ENCODE measurements at regions not wholly inside any gene's neighbourhood (a gene's known extent, or its start where the extent isn't known, plus 50 kb on each side); places are given as distances from the start of the nearest gene placed in this dataset.

DNA sequence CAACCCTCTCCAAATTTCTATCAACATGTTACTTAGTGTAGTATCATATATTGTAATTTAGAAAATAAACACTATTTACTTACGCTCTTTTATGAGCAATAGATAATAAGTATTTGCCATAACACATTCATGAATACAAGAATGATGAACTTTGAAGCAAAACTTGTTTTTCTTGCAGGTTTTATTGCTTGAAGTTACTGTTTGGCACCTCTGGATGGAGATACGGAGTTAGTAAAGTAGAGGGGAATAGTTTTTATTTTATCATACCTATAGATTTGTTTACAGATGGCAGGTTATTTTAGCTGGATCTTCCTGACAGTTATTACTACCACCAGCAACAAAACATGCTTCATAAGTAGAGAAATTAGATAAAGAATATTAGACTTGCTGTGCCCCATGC lies 274.2 kb upstream of the LRRTM4 start:
- Histone ChIP-seq H3K9ac (ENCODE audit: insufficient read depth, low read depth, low read length) (no peak overlapping the region), H3K4me1 (ENCODE audit: insufficient read depth, low read length) (no peaks in the 10 kb centered on the region), H3K4me2 (ENCODE audit: low read depth, low read length) (no peak overlapping the region), H3K9me3 (ENCODE audit: low read length) (no peaks in the 10 kb centered on the region), H3K4me3 (replicated peaks in 1 of 3; ENCODE audit: insufficient read depth in 1 of 3, low read depth in 2 of 3, low read length in 3 of 3) (no peak overlapping the region), H3K27ac (ENCODE audit: extremely low read length, insufficient read depth, low read length) (no peak overlapping the region), H3K36me3 (replicated peaks in 1 of 2; ENCODE audit: control insufficient read depth in 1 of 2, insufficient read depth in 2 of 2, low read length in 2 of 2) (no peaks in the 10 kb centered on the region), H3K27me3 (ENCODE audit: control insufficient read depth in 1 of 2, insufficient read depth in 2 of 2, low read length in 2 of 2) (no peaks in the 10 kb centered on the region), H3K79me2 (ENCODE audit: insufficient read depth, low read length) (no peaks in the 10 kb centered on the region), H2AFZ (ENCODE audit: low read length) (no peak overlapping the region), H4K20me1 (ENCODE audit: insufficient read depth, low read length) (no peaks in the 10 kb centered on the region)
- POLR2A ChIA-PET = no interaction called here
- BruUV-seq (replicated peaks) = no TSS peak
- in situ Hi-C loops (cut with HindIII; ENCODE audit: extremely low pct_ligation_motif_present, low pct_unique_long_range_greater_than_20kb) = no loop called here
- DNase-seq (ENCODE audit: low spot score) (no peak), ATAC-seq (no peak), FAIRE-seq (no peak)
- TF ChIP-seq ZFP36 (IDR thresholded peaks at IDR 0.05; ENCODE audit: borderline replicate concordance, low read depth, low read length, partially characterized antibody) = no peak
- TF ChIP-seq ZNF546 (CRISPR knock-in tag; conservative IDR thresholded peaks at IDR 0.05) = no peak
- no peak for TF ChIP-seq ZNF773 (CRISPR knock-in tag; IDR thresholded peaks at IDR 0.05; ENCODE audit: borderline replicate concordance)
- TF ChIP-seq GATAD2A (CRISPR knock-in tag; IDR thresholded peaks at IDR 0.05) = no peak
- no peak for TF ChIP-seq ZNF614 (CRISPR knock-in tag; IDR thresholded peaks at IDR 0.05; ENCODE audit: borderline replicate concordance)
- TF ChIP-seq ZNF549 (CRISPR knock-in tag; IDR thresholded peaks at IDR 0.05) = no peak
- TF ChIP-seq ADNP (CRISPR knock-in tag; IDR thresholded peaks at IDR 0.05) = no peak
- TF ChIP-seq JUNB (CRISPR knock-in tag; IDR thresholded peaks at IDR 0.05; ENCODE audit: borderline replicate concordance) = no peak
- TF ChIP-seq ZNF782 (CRISPR knock-in tag; IDR thresholded peaks at IDR 0.05; ENCODE audit: borderline replicate concordance) = no peak
- TF ChIP-seq NR2F1 (CRISPR knock-in tag; IDR thresholded peaks at IDR 0.05) = no peak
- TF ChIP-seq, protein P1, sequence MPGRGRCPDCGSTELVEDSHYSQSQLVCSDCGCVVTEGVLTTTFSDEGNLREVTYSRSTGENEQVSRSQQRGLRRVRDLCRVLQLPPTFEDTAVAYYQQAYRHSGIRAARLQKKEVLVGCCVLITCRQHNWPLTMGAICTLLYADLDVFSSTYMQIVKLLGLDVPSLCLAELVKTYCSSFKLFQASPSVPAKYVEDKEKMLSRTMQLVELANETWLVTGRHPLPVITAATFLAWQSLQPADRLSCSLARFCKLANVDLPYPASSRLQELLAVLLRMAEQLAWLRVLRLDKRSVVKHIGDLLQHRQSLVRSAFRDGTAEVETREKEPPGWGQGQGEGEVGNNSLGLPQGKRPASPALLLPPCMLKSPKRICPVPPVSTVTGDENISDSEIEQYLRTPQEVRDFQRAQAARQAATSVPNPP (CRISPR knock-in tag; IDR thresholded peaks at IDR 0.05) = no peak
- no peak for TF ChIP-seq NFE2L2 (IDR thresholded peaks at IDR 0.05; ENCODE audit: low read length)
- TF ChIP-seq ZNF557 (CRISPR knock-in tag; IDR thresholded peaks at IDR 0.05) = no peak
- TF ChIP-seq HES4 (CRISPR knock-in tag; IDR thresholded peaks at IDR 0.05; ENCODE audit: borderline replicate concordance) = no peak
- no peak for TF ChIP-seq NPAS2 (CRISPR knock-in tag; IDR thresholded peaks at IDR 0.05; ENCODE audit: borderline replicate concordance)
- no peak for TF ChIP-seq ZNF383 (CRISPR knock-in tag; IDR thresholded peaks at IDR 0.05; ENCODE audit: borderline replicate concordance)
- CTCF ChIA-PET (ENCODE audit: low intra/inter-chr PET ratio, low total read pairs) = no interaction called here
- intact Hi-C loops (cut with micrococcal nuclease; ENCODE audit: unreplicated experiment) = no loop called here
- WGBS (ENCODE audit: low lambda C conversion rate) = 73% methylated on average over 2 of the region's 2 CpGs

All from HepG2 (cell line).